LNCAP (cell line): ENCODE measurements at regions not wholly inside any gene's neighbourhood (a gene's known extent, or its start where the extent isn't known, plus 50 kb on each side); places are given as distances from the start of the nearest gene placed in this dataset.

ENCODE experiments used
- TF ChIP-seq, protein P1 (sequence below): fragments of 450-650 bp; IDR thresholded peaks from 2 replicates; pipeline ENCODE4 v1.5.1; 2017; ENCODE audit warnings: mild to moderate bottlenecking

DNA sequence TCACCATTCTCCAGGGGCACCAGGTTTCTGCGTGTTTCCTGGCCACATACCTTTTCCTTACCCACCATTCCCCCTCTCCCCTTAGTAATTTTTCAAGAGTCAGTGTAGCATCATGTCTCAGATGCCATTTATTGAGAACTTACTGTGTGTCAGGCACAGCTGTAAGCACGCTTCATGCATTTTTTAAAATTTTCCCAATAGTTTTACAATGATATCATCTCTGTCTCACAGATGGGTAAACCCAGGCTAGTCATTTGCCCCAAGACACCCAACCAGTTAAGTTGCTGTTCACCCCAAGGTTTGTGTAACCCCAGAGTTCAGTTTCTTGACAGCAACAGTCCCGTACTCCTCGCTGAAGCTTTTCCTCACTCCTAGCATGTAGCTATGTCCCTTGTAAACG, 56.4 kb upstream of the IRX3 start:
- TF ChIP-seq, protein P1, sequence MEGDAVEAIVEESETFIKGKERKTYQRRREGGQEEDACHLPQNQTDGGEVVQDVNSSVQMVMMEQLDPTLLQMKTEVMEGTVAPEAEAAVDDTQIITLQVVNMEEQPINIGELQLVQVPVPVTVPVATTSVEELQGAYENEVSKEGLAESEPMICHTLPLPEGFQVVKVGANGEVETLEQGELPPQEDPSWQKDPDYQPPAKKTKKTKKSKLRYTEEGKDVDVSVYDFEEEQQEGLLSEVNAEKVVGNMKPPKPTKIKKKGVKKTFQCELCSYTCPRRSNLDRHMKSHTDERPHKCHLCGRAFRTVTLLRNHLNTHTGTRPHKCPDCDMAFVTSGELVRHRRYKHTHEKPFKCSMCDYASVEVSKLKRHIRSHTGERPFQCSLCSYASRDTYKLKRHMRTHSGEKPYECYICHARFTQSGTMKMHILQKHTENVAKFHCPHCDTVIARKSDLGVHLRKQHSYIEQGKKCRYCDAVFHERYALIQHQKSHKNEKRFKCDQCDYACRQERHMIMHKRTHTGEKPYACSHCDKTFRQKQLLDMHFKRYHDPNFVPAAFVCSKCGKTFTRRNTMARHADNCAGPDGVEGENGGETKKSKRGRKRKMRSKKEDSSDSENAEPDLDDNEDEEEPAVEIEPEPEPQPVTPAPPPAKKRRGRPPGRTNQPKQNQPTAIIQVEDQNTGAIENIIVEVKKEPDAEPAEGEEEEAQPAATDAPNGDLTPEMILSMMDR, result no peak

DNA sequence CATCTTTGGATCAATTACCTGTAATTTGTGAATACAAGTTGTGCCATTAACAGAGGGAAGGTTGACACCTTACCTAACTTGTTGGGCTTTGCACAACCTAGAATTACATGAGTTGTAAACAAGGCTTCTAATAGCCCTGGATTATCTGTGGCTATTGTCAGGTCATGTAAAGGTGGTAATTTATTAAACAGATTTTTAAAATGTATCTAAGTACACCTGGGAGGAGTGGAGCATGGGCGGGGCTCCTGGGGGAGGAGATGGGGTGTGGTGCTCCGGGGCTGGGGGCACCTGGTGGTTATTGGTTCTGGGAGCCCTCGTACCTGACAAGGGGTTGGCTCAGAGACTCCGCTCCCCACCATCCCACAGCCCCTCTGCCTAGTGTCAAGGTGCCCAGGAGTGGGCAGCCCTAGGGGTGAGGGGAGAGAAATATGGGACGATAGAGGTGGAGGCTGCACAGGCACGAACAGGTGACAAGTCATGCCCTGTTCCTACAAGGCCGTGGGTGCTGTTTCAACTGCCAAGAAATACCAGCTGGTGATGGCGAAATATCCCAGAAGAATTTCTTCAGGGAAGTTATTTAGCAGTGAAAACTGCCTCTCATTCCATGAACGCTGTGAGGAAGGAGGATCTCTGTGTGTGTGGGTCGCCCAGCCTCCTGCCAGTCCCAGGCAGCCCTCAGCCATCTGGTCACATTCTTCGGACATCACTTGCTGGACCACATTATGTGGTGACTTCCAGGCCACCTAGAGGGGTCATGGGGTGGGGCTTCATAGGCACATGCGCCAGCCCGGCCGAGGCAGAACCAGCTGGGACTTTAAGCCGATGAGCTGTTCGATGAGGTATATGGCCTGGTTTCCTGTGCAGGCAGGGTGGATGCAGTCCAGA, 55.5 kb upstream of the IRX3 start:
- TF ChIP-seq, protein P1, result no peak

DNA sequence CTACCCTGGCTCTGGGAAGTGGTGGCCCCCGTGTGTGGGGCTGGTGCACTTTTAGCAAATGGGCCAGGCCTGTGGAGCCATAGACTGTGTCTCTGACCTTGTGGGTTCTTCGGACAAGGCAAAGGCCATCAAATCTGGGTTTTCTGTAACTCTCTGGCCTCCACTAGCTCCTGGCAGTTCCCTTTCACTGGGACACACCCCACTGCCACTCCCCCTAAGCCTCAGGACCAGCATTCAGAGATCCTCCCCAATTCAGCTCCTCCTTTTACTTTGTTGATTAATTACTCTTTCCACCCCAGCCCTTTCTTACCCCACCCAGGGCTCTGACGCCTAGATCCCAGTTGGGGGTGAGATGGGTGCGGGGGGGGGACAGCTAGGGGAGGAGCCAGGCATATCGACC, 53.9 kb upstream of the IRX3 start:
- TF ChIP-seq, protein P1, result no peak

DNA sequence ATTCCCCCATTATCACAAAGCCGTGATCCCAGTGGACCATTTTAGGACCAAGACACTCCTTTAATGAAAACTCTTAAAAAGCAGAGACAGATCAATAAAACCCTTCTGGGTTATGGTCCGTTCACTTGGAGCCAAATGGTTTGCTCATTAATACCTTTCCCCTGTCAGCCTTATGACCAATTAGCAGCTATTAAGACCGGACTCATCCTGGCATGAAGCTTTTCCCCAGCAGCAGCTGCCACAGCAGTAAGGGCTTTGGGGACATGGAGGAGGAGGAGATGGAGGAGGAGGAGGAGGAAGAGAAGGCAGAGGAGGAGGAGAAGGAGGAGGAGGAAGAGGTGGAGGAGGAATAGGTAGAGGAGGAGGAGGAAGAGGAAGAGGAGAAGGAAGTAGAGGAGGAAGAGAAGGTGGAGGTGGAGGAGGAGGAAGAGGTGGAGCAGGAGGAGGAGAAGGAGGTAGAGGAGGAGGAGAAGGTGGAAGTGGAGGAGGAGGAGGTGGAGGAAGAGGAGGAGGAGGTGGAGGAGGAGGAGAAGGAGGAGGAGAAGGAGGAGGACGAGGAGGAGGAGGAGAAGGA, 50.1 kb upstream of the IRX3 start:
- TF ChIP-seq, protein P1, result no peak
